ENCODE measurements at regions not wholly inside any gene's neighbourhood (a gene's known extent, or its start where the extent isn't known, plus 50 kb on each side); places are given as distances from the start of the nearest gene placed in this dataset.

- H3K9me3 Mint-ChIP-seq: no peaks in the 10 kb centered on the region
- Histone ChIP-seq H3K9me3 (ENCODE audit: low read depth) (no peaks in the 10 kb centered on the region), H3K4me3 (peak overlapping the region; percentile 13), H3K27ac (no peak overlapping the region), H3K9ac (no peak overlapping the region), H2AFZ (replicated peaks) (peak overlapping the region; percentile 9), H3K36me3 (no peaks in the 10 kb centered on the region), H3K4me1 (peaks cover 27% of the 10 kb centered on the region), H3F3A (ENCODE audit: low read depth) (peaks cover 5% of the 10 kb centered on the region), H3K4me2 (peak overlapping the region; percentile 53), H3K27me3 (no peaks in the 10 kb centered on the region), H4K20me1 (ENCODE audit: low read depth) (no peaks in the 10 kb centered on the region), H3K79me2 (ENCODE audit: low read depth) (no peaks in the 10 kb centered on the region)
- peaks cover 59% of the 10 kb centered on the region for H3K4me1 Mint-ChIP-seq
- DNase-seq (ENCODE audit: low spot score): peak; percentile 80
- peak overlapping the region; percentile 88 for H3K4me3 Mint-ChIP-seq
- H3K27me3 Mint-ChIP-seq (ENCODE audit: insufficient read depth, low read depth): no peaks in the 10 kb centered on the region
- H3K27ac Mint-ChIP-seq: peak overlapping the region; percentile 82
- TF ChIP-seq EZH2 (IDR thresholded peaks at IDR 0.05) (no peak), CTCF (IDR thresholded peaks at IDR 0.05) (no peak)
- H3K36me3 Mint-ChIP-seq: no peaks in the 10 kb centered on the region
These were observed 113.4 kb downstream of the DISP1 start for GRCh38 chr1:222928212-222928611.

- DNase-seq (ENCODE audit: low spot score): no peak
- H3K9me3 Mint-ChIP-seq: no peaks in the 10 kb centered on the region
- Histone ChIP-seq H3K27ac (no peak overlapping the region), H3K4me2 (no peak overlapping the region), H3K9ac (no peak overlapping the region), H2AFZ (replicated peaks) (no peak overlapping the region), H3F3A (ENCODE audit: low read depth) (peaks cover 5% of the 10 kb centered on the region), H3K4me1 (peaks cover 17% of the 10 kb centered on the region), H4K20me1 (ENCODE audit: low read depth) (no peaks in the 10 kb centered on the region), H3K79me2 (ENCODE audit: low read depth) (no peaks in the 10 kb centered on the region), H3K4me3 (no peak overlapping the region), H3K36me3 (no peaks in the 10 kb centered on the region), H3K9me3 (ENCODE audit: low read depth) (no peaks in the 10 kb centered on the region), H3K27me3 (no peaks in the 10 kb centered on the region)
- H3K36me3 Mint-ChIP-seq: no peaks in the 10 kb centered on the region
- peak overlapping the region; percentile 78 for H3K4me3 Mint-ChIP-seq
- peaks cover 54% of the 10 kb centered on the region for H3K4me1 Mint-ChIP-seq
- TF ChIP-seq CTCF (IDR thresholded peaks at IDR 0.05): no peak
- no peak for TF ChIP-seq EZH2phosphoT487 (IDR thresholded peaks at IDR 0.05)
- TF ChIP-seq EZH2 (IDR thresholded peaks at IDR 0.05): no peak
- H3K27ac Mint-ChIP-seq: no peak overlapping the region
- H3K27me3 Mint-ChIP-seq (ENCODE audit: insufficient read depth, low read depth): no peaks in the 10 kb centered on the region
These were observed 115.2 kb downstream of the DISP1 start for GRCh38 chr1:222930070-222930469.

GRCh38 chr1:222931023-222931422 is 116.2 kb downstream of the DISP1 start:
- Histone ChIP-seq H3K9ac (no peak overlapping the region), H3K36me3 (no peaks in the 10 kb centered on the region), H3F3A (ENCODE audit: low read depth) (peaks cover 9% of the 10 kb centered on the region), H3K4me1 (peaks cover 12% of the 10 kb centered on the region), H4K20me1 (ENCODE audit: low read depth) (no peaks in the 10 kb centered on the region), H3K27me3 (no peaks in the 10 kb centered on the region), H3K9me3 (ENCODE audit: low read depth) (no peaks in the 10 kb centered on the region), H2AFZ (replicated peaks) (no peak overlapping the region), H3K27ac (no peak overlapping the region), H3K4me2 (no peak overlapping the region), H3K4me3 (no peak overlapping the region), H3K79me2 (ENCODE audit: low read depth) (no peaks in the 10 kb centered on the region)
- Mint-ChIP-seq H3K9me3 (no peaks in the 10 kb centered on the region), H3K4me3 (peak overlapping the region; percentile 73), H3K36me3 (no peaks in the 10 kb centered on the region), H3K4me1 (peaks cover 49% of the 10 kb centered on the region), H3K27me3 (ENCODE audit: insufficient read depth, low read depth) (no peaks in the 10 kb centered on the region), H3K27ac (peak overlapping the region; percentile 70)
- no peak for DNase-seq (ENCODE audit: low spot score)
- TF ChIP-seq CTCF (IDR thresholded peaks at IDR 0.05) (no peak), EZH2 (IDR thresholded peaks at IDR 0.05) (no peak), EZH2phosphoT487 (IDR thresholded peaks at IDR 0.05) (no peak)

Measured in neural progenitor cell (in vitro differentiated cells).